ENCODE measurements at regions not wholly inside any gene's neighbourhood (a gene's known extent, or its start where the extent isn't known, plus 50 kb on each side); places are given as distances from the start of the nearest gene placed in this dataset. TPM values are rescaled to one million over a fixed set of nuclear protein-coding genes. Genes with fewer than 3 reads are reported as not detected.
"Not testable (repeated sequence)": the region's sequence is repeated elsewhere in the genome, so short reads cannot be mapped to it uniquely, and the experiment has no call there.

DNA sequence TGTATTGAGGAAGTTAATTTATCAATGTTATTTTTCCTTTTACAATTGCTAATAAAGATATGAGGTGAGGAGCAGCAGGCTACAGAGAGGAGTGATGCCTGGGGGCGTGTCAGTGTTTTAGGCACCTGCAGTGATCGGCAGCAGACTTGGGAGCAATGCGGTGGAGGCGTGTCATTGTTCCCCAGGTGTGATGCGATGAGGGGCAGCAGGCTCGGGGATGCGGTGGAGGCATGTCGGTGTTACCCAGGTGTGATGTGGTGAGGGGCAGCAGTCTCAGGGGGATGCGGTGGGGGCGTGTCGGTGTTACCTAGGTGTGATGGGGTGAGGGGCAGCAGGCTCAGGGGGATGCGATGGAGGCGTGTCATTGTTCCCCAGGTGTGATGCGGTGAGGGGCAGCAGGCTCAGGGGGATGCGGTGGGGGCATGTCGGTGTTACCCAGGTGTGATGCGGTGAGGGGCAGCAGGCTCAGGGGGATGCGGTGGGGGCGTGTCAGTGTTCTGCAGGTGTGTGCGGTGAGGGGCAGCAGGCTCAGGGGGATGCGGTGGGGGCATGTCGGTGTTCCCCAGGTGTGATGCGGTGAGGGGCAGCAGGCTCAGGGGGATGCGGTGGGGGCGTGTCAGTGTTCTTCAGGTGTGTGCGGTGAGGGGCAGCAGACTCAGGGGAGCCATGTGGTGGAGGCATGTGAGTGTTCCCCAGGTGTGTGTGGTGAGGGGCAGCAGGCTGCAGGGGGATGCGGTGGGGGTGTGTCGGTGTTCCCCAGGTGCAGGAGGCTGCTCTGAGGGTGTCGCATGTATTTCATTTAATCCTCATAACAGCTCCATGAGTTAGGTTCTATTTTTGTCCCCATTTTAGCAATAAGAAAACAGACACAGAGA is 186.2 kb upstream of the GOLGA6L22 start:
- H3K36me3 ChIP-seq (ENCODE audit: low read depth); intact Hi-C loops (cut with DNase I, micrococcal nuclease); H3K4me1 ChIP-seq (ENCODE audit: low read depth); H3K4me3 ChIP-seq; ATAC-seq; DNase-seq: not testable (repeated sequence)
- peaks cover 74% of the 10 kb centered on the region for H3K9me3 ChIP-seq

DNA sequence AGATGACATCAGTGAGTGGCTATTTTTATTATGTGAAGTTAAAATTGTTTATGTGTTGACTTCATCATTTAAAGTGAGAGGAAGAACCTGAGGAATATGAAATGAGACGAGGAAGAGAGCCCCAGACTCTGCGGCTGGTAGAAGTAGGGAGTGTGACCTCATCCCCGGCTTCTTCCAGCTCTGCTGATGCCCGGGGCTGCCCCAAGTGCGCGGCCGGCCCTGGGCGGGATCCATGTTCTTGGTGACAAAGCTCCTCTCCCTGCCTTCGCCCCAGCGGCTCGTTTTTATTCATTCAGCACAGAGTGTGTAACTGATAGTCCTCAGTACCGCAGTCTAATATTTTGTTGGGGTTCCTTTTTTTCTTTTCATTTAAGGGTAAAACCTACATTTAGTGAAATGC is 185.5 kb upstream of the GOLGA6L22 start:
- intact Hi-C loops (cut with DNase I, micrococcal nuclease), result not testable (repeated sequence)

GRCh38 chr15:22274376-22274775 is 184.3 kb upstream of the GOLGA6L22 start:
- ATAC-seq; H3K4me1 ChIP-seq (ENCODE audit: low read depth); DNase-seq; intact Hi-C loops (cut with DNase I, micrococcal nuclease); H3K36me3 ChIP-seq (ENCODE audit: low read depth); H3K4me3 ChIP-seq: not testable (repeated sequence)
- peaks cover 68% of the 10 kb centered on the region for H3K9me3 ChIP-seq

More for the DNA sequence above, 185.5 kb upstream of the GOLGA6L22 start:
- not testable (repeated sequence) for H3K4me3 ChIP-seq; DNase-seq; H3K4me1 ChIP-seq (ENCODE audit: low read depth); H3K36me3 ChIP-seq (ENCODE audit: low read depth); ATAC-seq
- H3K9me3 ChIP-seq, result peaks cover 68% of the 10 kb centered on the region

DNA sequence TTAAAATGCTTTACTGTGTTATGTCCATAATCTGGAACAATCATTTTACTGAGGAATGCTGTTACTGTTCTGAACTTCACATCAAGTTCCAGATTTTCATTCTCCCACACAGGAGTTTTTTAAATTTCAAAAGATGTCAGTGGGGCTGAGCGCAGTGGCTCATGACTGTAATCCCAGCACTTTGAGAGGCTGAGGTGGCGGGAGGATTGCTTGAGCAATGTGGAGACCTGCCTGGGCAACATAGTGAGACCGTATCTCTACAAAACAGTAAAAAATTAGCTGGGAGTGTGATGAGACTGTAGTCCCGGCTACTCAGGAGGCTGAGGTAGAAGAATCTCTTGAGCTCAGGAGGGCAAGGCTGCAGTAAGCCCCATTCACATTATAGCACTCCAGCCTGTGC is 177.9 kb upstream of the GOLGA6L22 start:
- H3K4me3 ChIP-seq; H3K4me1 ChIP-seq (ENCODE audit: low read depth); ATAC-seq; DNase-seq; intact Hi-C loops (cut with DNase I, micrococcal nuclease); H3K36me3 ChIP-seq (ENCODE audit: low read depth): not testable (repeated sequence)
- peaks cover 55% of the 10 kb centered on the region for H3K9me3 ChIP-seq

DNA sequence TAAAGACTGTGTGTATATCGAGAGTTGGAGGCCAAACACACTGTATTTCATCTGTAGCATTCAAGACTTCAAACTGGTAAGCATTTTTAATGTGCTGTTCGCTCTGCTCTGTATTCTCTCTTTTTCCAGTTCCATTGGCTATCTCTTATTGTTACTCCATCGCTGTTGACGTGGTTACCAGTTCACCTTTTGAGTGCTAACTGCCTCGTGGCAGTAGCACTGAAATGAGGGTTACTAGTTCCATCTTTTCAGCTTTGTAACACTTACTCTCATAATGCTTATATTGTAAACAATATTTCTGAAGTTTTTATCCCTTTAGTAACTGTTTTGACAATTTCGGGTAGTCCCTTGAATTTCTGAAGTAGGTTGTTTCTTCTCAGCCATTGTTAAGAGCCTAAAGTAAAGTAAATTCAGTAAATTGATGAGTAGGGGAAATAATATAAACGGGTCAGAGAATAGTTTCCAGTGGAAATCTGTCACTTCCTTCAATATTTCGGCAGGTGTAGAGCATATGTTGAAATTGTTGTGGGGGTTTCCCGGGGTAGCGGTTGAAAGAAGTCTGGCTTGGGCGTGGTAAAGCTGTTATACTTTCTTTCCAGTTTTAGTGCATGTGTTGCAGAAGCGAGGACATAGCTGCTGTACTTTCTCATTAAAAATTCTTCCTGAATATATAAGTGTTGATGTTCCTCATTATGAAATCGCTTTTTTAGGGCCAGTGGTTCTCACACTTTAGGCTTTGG is 175.7 kb upstream of the GOLGA6L22 start:
- H3K4me1 ChIP-seq (ENCODE audit: low read depth); intact Hi-C loops (cut with DNase I, micrococcal nuclease); DNase-seq; H3K36me3 ChIP-seq (ENCODE audit: low read depth); H3K4me3 ChIP-seq; ATAC-seq: not testable (repeated sequence)
- peaks cover 42% of the 10 kb centered on the region for H3K9me3 ChIP-seq

DNA sequence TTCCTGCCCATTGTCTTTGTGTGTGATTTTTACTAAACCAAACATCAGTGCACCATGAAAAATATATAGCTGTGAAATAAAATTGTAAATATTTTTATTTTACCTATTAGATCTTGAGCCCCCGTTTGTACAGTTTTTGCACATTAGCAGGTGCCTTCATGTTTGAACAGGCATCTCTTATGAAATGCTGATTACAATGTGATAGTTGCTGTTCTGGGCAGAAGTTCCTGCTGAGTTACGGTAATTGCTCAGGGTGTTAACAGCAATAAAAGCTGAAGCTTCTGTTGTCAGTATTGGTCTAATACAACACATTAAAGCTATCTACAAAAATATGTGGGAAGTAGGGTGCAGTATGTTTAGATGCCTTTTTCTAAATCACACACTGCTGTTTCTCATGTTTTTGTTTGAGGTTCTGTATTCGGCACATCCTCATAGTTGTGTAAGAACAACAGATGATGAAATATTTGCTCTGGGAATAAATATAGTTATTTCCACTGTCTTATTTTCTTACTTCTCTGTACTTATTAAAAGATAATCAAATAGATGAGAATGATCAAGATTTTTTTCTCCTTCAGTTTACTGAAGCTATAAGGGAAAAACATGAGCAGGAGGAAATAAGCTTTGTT is 173.8 kb upstream of the GOLGA6L22 start:
- H3K4me3 ChIP-seq; intact Hi-C loops (cut with DNase I, micrococcal nuclease); H3K36me3 ChIP-seq (ENCODE audit: low read depth); DNase-seq; H3K4me1 ChIP-seq (ENCODE audit: low read depth); ATAC-seq: not testable (repeated sequence)
- H3K9me3 ChIP-seq, result peaks cover 26% of the 10 kb centered on the region

DNA sequence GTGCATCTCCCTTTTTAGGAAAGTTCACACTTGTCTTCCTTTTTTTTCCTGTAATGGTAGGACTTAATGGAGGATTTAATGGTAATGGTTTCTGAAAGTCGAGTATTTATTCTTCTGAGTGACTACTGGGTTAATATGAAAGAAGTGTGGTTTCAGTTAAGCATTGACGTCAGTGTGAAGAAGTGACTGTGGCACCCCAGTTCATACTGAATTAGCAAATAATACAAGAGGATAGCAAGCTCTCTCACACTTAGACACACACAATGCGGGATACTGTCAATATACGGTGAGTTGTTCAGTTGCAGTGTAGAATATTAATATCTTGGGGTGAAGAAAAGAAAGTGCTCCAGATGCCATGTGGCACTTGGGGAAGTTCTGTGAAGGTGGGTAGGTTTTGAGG is 167.6 kb upstream of the GOLGA6L22 start:
- intact Hi-C loops (cut with DNase I, micrococcal nuclease); ATAC-seq; H3K36me3 ChIP-seq (ENCODE audit: low read depth); H3K4me1 ChIP-seq (ENCODE audit: low read depth); DNase-seq; H3K4me3 ChIP-seq: not testable (repeated sequence)
- peaks cover 33% of the 10 kb centered on the region for H3K9me3 ChIP-seq

DNA sequence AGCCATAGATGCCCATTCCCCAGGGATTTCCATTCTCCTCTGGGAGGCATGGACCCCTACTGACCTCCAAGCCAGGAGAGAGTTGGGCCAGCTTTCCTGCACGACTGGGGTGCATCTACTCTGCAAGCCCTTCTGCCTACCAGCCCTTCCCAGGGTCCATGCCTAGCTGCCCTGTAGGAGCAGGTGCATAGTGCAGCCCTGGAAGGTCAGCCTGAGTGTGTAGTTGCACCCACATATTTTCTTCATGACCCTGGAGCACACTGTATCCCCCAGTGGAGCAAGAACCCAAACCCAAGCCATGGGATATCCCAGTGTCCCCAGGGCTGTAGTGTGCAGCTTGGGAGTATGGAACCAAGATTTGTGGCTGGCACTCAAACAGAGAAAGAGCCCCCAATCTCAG is 155.6 kb upstream of the GOLGA6L22 start:
- H3K36me3 ChIP-seq (ENCODE audit: low read depth); intact Hi-C loops (cut with DNase I, micrococcal nuclease); H3K4me3 ChIP-seq; ATAC-seq; DNase-seq; H3K4me1 ChIP-seq (ENCODE audit: low read depth): not testable (repeated sequence)
- peaks cover 17% of the 10 kb centered on the region for H3K9me3 ChIP-seq

Small RNA genes lying in the stretch of these regions (microRNA-seq; reads per million reads assigned to microRNA genes)
- gene MIR1268A, result not detected
